Ishikawa (cell line): ENCODE measurements at regions not wholly inside any gene's neighbourhood (a gene's known extent, or its start where the extent isn't known, plus 50 kb on each side); places are given as distances from the start of the nearest gene placed in this dataset.
A peak's percentile ranks its signal among the peaks of the same experiment; 100 is the strongest.

Experiments
- CEBPB ChIP-seq: IDR thresholded peaks from 2 replicates; pipeline ENCODE4 v1.6.1; 2012
- CREB1 ChIP-seq: IDR thresholded peaks from 2 replicates; pipeline ENCODE4 v1.6.1; 2012; ENCODE audit warnings: low read depth
- EGR1 ChIP-seq: IDR thresholded peaks from 2 replicates; pipeline ENCODE4 v1.6.1; 2012
- EP300 ChIP-seq: IDR thresholded peaks from 2 replicates; pipeline ENCODE4 v1.6.1; 2012; ENCODE audit warnings: borderline replicate concordance
- FOXM1 ChIP-seq: IDR thresholded peaks from 2 replicates; pipeline ENCODE4 v1.6.1; 2012; ENCODE audit warnings: low read depth, borderline replicate concordance
- MAX ChIP-seq: IDR thresholded peaks from 2 replicates; pipeline ENCODE4 v1.6.1; 2012
- NFIC ChIP-seq: IDR thresholded peaks from 2 replicates; pipeline ENCODE4 v1.6.1; 2012
- RAD21 ChIP-seq: IDR thresholded peaks from 2 replicates; pipeline ENCODE4 v1.6.1; 2012; ENCODE audit warnings: low read depth
- TAF1 ChIP-seq: IDR thresholded peaks from 2 replicates; pipeline ENCODE4 v1.6.1; 2012; ENCODE audit warnings: low read depth, mild to moderate bottlenecking
- TCF12 ChIP-seq: IDR thresholded peaks from 2 replicates; pipeline ENCODE4 v1.6.1; 2012; ENCODE audit warnings: low read depth
- TEAD4 ChIP-seq: IDR thresholded peaks from 2 replicates; pipeline ENCODE4 v1.6.1; 2012
- YY1 ChIP-seq: IDR thresholded peaks from 2 replicates; pipeline ENCODE4 v1.6.1; 2012; ENCODE audit warnings: low read depth
- ZBTB7A ChIP-seq: IDR thresholded peaks from 2 replicates; pipeline ENCODE4 v1.6.1; 2012; ENCODE audit warnings: low read depth
- TF ChIP-seq, protein P1 (sequence below): IDR thresholded peaks from 2 replicates; pipeline ENCODE4 v1.6.1; 2012; ENCODE audit warnings: low read depth, mild to moderate bottlenecking
- TF ChIP-seq, protein P2 (sequence below): IDR thresholded peaks from 2 replicates; pipeline ENCODE4 v1.6.1; 2012

- TF ChIP-seq TEAD4 (no peak), TCF12 (no peak), TAF1 (no peak), CREB1 (no peak)
Observed at GRCh38 chr4:170887396-170887795, 797.6 kb upstream of the AADAT start.

- TF ChIP-seq MAX (no peak), TAF1 (no peak), YY1 (no peak), EP300 (no peak), NFIC (no peak), EGR1 (no peak), ZBTB7A (no peak), CREB1 (no peak), TEAD4 (no peak), RAD21 (no peak), CEBPB (no peak), FOXM1 (no peak), TCF12 (no peak)
- TF ChIP-seq, protein P1, sequence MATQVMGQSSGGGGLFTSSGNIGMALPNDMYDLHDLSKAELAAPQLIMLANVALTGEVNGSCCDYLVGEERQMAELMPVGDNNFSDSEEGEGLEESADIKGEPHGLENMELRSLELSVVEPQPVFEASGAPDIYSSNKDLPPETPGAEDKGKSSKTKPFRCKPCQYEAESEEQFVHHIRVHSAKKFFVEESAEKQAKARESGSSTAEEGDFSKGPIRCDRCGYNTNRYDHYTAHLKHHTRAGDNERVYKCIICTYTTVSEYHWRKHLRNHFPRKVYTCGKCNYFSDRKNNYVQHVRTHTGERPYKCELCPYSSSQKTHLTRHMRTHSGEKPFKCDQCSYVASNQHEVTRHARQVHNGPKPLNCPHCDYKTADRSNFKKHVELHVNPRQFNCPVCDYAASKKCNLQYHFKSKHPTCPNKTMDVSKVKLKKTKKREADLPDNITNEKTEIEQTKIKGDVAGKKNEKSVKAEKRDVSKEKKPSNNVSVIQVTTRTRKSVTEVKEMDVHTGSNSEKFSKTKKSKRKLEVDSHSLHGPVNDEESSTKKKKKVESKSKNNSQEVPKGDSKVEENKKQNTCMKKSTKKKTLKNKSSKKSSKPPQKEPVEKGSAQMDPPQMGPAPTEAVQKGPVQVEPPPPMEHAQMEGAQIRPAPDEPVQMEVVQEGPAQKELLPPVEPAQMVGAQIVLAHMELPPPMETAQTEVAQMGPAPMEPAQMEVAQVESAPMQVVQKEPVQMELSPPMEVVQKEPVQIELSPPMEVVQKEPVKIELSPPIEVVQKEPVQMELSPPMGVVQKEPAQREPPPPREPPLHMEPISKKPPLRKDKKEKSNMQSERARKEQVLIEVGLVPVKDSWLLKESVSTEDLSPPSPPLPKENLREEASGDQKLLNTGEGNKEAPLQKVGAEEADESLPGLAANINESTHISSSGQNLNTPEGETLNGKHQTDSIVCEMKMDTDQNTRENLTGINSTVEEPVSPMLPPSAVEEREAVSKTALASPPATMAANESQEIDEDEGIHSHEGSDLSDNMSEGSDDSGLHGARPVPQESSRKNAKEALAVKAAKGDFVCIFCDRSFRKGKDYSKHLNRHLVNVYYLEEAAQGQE: no peak
- TF ChIP-seq, protein P2, sequence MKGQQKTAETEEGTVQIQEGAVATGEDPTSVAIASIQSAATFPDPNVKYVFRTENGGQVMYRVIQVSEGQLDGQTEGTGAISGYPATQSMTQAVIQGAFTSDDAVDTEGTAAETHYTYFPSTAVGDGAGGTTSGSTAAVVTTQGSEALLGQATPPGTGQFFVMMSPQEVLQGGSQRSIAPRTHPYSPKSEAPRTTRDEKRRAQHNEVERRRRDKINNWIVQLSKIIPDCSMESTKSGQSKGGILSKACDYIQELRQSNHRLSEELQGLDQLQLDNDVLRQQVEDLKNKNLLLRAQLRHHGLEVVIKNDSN: no peak
Observed at GRCh38 chr4:170884969-170885570, 795.3 kb upstream of the AADAT start.

DNA sequence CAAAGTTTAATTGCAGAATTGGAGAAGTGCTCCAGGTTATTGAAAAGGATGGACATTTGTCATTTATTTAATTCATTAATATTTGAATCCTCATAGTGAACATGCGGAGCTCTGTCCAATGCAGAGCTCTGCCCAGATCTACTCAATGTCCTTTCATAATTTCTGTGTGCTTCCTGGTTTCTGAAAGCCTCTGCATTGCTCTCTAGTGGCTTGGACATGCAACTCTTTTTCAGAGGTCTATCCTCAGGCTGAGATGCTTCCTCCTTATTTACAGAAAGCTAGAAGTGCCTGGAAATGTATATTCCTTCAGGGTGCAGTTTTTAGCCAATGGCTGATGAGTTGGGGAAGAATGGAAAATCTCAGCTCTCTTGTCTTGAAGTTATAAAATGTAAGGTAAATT is 786.1 kb upstream of the AADAT start:
- TF ChIP-seq FOXM1 (no peak), RAD21 (0 out of 2 replicates have a peak, but pooled peaks have one; percentile 24)

- TF ChIP-seq, protein P2: no peak
- TF ChIP-seq ZBTB7A (no peak), NFIC (no peak), EP300 (no peak), MAX (no peak), RAD21 (no peak), CREB1 (no peak), FOXM1 (no peak), EGR1 (no peak), TEAD4 (no peak), CEBPB (no peak), TCF12 (no peak)
- TF ChIP-seq, protein P1: no peak
Observed at GRCh38 chr4:170872794-170873193, 783.0 kb upstream of the AADAT start.

- no peak for TF ChIP-seq FOXM1
- no peak for TF ChIP-seq CEBPB
- no peak for TF ChIP-seq MAX
- no peak for TF ChIP-seq CREB1
- TF ChIP-seq TAF1: no peak
- TF ChIP-seq, protein P2: no peak
- TF ChIP-seq TCF12: no peak
- TF ChIP-seq ZBTB7A: no peak
- TF ChIP-seq, protein P1: no peak
- TF ChIP-seq EP300: no peak
Observed at GRCh38 chr4:170868170-170868569, 778.4 kb upstream of the AADAT start.
